ENCODE measurements at regions not wholly inside any gene's neighbourhood (a gene's known extent, or its start where the extent isn't known, plus 50 kb on each side); places are given as distances from the start of the nearest gene placed in this dataset.

GRCh38 chr10:120770496-120770895, 80.7 kb upstream of the WDR11 start:
- TF ChIP-seq CTCF (IDR thresholded peaks at IDR 0.05 in 8 of 11, conservative IDR thresholded peaks at IDR 0.05 in 3 of 11), result no peak
- no peak for TF ChIP-seq POLR2A (IDR thresholded peaks at IDR 0.05)

Measured in spleen (tissue), 7 donors.